OCI-LY1 (cell line): ENCODE measurements at regions not wholly inside any gene's neighbourhood (a gene's known extent, or its start where the extent isn't known, plus 50 kb on each side); places are given as distances from the start of the nearest gene placed in this dataset.
A peak's percentile ranks its signal among the peaks of the same experiment; 100 is the strongest.

ENCODE experiments used
- H2AFZ ChIP-seq: fragments of 200-600 bp; sonication (generic), shearing (Covaris generic); 2 replicates; pipeline ENCODE4 v1.6.0; 2014; ENCODE audit warnings: antibody characterized with exemption, mild to moderate bottlenecking, low read length
- H3F3A ChIP-seq: fragments of 200-600 bp; sonication (generic), shearing (Covaris generic); 2 replicates; pipeline ENCODE4 v1.6.0; 2014; ENCODE audit warnings: mild to moderate bottlenecking, antibody characterized with exemption, low read length, moderate library complexity; ENCODE audit not compliant: insufficient read depth
- H3K27ac ChIP-seq: fragments of 200-600 bp; sonication (generic); 2 replicates; pipeline ENCODE4 v1.5.1; 2014; ENCODE audit warnings: low read length, mixed run types, mild to moderate bottlenecking, low read depth; ENCODE audit not compliant: poor library complexity, severe bottlenecking
- H3K27me3 ChIP-seq: fragments of 200-600 bp; sonication (generic); 2 replicates; pipeline ENCODE4 v1.6.0; 2014; ENCODE audit warnings: antibody characterized with exemption, mild to moderate bottlenecking, low read length, moderate library complexity; ENCODE audit not compliant: insufficient read depth
- H3K36me3 ChIP-seq: fragments of 200-600 bp; sonication (generic); 2 replicates; pipeline ENCODE4 v1.6.1; 2014; ENCODE audit warnings: mild to moderate bottlenecking, antibody characterized with exemption, low read length, moderate library complexity, mixed read lengths; ENCODE audit not compliant: insufficient read depth
- H3K4me1 ChIP-seq: fragments of 200-600 bp; sonication (generic); 2 replicates; pipeline ENCODE4 v1.5.1; 2014; ENCODE audit warnings: mild to moderate bottlenecking, low read length, moderate library complexity; ENCODE audit not compliant: insufficient read depth, severe bottlenecking
- H3K4me2 ChIP-seq: fragments of 200-600 bp; sonication (generic), shearing (Covaris generic); 2 replicates; pipeline ENCODE4 v1.6.1; 2014; ENCODE audit warnings: low read length
- H3K4me3 ChIP-seq: fragments of 200-600 bp; sonication (generic); 2 replicates; pipeline ENCODE4 v1.5.1; 2014; ENCODE audit warnings: low read length, low read depth, mild to moderate bottlenecking, mixed read lengths; ENCODE audit not compliant: poor library complexity, severe bottlenecking
- H3K79me2 ChIP-seq: fragments of 200-600 bp; shearing (Covaris generic); 2 replicates; pipeline ENCODE4 v1.6.1; 2016; ENCODE audit warnings: mixed run types, low read length, mixed read lengths; ENCODE audit not compliant: insufficient read depth
- H3K9ac ChIP-seq: fragments of 200-600 bp; sonication (generic), shearing (Covaris generic); 2 replicates; pipeline ENCODE4 v1.6.1; 2014; ENCODE audit warnings: mild to moderate bottlenecking, low read length, mixed read lengths
- H3K9me2 ChIP-seq: fragments of 200-600 bp; sonication (generic), shearing (Covaris generic); 2 replicates; pipeline ENCODE4 v1.6.1; 2014; ENCODE audit warnings: low read depth, mild to moderate bottlenecking, low read length, mixed read lengths
- H3K9me3 ChIP-seq: fragments of 200-600 bp; shearing (Covaris generic); 2 replicates; pipeline ENCODE4 v1.6.1; 2014; ENCODE audit warnings: low read length, mixed read lengths
- H4K20me1 ChIP-seq: fragments of 200-600 bp; sonication (generic), shearing (Covaris generic); 2 replicates; pipeline ENCODE4 v1.6.0; 2016; ENCODE audit warnings: mild to moderate bottlenecking, low read length; ENCODE audit not compliant: insufficient read depth
- EZH2 ChIP-seq: fragments of 200-600 bp; sonication (generic), shearing (Covaris generic); IDR thresholded peaks from 2 replicates; pipeline ENCODE4 v1.8.0; 2017; ENCODE audit warnings: borderline replicate concordance, mixed run types, mild to moderate bottlenecking, antibody characterized with exemption, low read length, moderate library complexity, mixed read lengths
- TF ChIP-seq, protein P1 (sequence below): fragments of 200-600 bp; sonication (generic), shearing (Covaris generic); IDR thresholded peaks from 2 replicates; pipeline ENCODE4 v1.5.1; 2017; ENCODE audit warnings: mild to moderate bottlenecking, antibody characterized with exemption, low read length, moderate library complexity, mixed read lengths

DNA sequence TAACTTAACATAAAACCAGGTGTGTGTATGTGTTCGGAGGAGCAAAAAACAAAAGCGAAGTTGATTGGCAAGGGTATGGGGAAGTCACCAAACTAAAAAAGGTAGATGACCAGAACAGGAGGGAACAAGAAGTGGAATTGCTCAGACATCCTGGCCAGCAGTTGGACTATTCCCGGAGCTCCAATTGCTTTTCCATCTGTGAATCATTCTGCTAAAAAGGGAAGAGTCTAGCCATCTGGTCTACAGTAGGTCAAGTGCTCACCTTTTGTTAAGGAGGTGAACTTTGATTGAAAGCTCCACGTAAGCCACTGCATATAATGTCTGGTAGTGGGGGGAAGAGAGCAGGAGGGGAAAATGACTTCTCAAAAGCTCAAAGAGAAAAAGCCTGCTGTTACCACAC, 50.0 kb upstream of the BET1 start:
- peak overlapping the region; percentile 77 for H3K4me2 ChIP-seq
- H3K9ac ChIP-seq = peak overlapping the region; percentile 66
- no peaks in the 10 kb centered on the region for H3K79me2 ChIP-seq
- H3K4me1 ChIP-seq = peaks cover 78% of the 10 kb centered on the region
- peak overlapping the region; percentile 53 for H3K4me3 ChIP-seq
- H3K27me3 ChIP-seq = no peaks in the 10 kb centered on the region
- H3K27ac ChIP-seq = peak overlapping the region; percentile 97
- H3K9me2 ChIP-seq = no peaks in the 10 kb centered on the region
- no peaks in the 10 kb centered on the region for H3K36me3 ChIP-seq
- no peaks in the 10 kb centered on the region for H4K20me1 ChIP-seq
- TF ChIP-seq, protein P1, sequence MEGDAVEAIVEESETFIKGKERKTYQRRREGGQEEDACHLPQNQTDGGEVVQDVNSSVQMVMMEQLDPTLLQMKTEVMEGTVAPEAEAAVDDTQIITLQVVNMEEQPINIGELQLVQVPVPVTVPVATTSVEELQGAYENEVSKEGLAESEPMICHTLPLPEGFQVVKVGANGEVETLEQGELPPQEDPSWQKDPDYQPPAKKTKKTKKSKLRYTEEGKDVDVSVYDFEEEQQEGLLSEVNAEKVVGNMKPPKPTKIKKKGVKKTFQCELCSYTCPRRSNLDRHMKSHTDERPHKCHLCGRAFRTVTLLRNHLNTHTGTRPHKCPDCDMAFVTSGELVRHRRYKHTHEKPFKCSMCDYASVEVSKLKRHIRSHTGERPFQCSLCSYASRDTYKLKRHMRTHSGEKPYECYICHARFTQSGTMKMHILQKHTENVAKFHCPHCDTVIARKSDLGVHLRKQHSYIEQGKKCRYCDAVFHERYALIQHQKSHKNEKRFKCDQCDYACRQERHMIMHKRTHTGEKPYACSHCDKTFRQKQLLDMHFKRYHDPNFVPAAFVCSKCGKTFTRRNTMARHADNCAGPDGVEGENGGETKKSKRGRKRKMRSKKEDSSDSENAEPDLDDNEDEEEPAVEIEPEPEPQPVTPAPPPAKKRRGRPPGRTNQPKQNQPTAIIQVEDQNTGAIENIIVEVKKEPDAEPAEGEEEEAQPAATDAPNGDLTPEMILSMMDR = no peak
- no peak for TF ChIP-seq EZH2
- H3K9me3 ChIP-seq = 0 out of 2 replicates have a peak, but pooled peaks cover 3% of the 10 kb centered on the region
- peaks cover 11% of the 10 kb centered on the region for H3F3A ChIP-seq
- peak overlapping the region; percentile 63 for H2AFZ ChIP-seq

DNA sequence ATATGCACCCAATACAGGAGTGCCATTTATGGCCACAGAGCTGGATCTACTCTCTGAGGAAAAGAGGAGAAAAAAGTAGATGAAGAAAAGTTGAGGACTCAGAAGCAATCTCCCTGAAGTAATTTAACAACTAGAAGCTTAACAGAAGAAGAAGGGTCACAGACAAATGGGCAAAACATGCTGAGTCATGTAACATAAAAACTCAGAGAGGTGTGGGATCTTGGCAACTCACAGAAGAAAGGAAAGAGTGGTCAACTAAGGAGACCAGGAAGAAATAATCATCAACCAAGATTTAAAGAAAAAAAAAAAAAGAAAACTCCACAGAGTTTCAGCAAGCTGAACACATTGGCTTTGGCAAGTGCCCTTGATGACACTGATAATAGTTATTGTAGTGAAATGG, 51.8 kb upstream of the BET1 start:
- H4K20me1 ChIP-seq = no peaks in the 10 kb centered on the region
- no peak overlapping the region for H3K4me2 ChIP-seq
- TF ChIP-seq, protein P1 = no peak
- TF ChIP-seq EZH2 = no peak
- H3F3A ChIP-seq = peaks cover 11% of the 10 kb centered on the region
- no peaks in the 10 kb centered on the region for H3K27me3 ChIP-seq
- H3K9me3 ChIP-seq = 0 out of 2 replicates have a peak, but pooled peaks cover 3% of the 10 kb centered on the region
- peak overlapping the region; percentile 55 for H3K27ac ChIP-seq
- no peaks in the 10 kb centered on the region for H3K79me2 ChIP-seq
- no peak overlapping the region for H3K9ac ChIP-seq
- no peaks in the 10 kb centered on the region for H3K9me2 ChIP-seq
- peaks cover 78% of the 10 kb centered on the region for H3K4me1 ChIP-seq
- no peak overlapping the region for H3K4me3 ChIP-seq
- no peaks in the 10 kb centered on the region for H3K36me3 ChIP-seq
- no peak overlapping the region for H2AFZ ChIP-seq

DNA sequence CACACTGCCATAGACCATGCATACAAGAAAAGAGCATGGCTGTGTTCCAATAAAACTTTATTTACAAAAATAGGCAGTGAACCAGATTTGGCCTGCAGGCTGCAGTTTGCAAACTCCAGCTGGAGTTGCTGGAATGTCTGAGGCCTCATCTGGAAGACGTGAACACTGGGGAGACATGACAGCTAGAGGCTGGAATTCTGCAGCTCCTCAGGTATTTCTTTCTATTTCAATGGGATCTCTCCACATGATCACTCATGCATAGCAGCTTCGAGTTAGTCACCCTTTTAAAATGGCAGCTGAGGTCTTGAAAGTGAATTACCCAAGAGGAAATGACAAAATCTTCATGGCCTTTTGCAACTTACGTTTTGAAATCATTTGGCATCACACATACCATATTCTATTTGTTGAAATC, 52.6 kb upstream of the BET1 start:
- H3K4me3 ChIP-seq = no peak overlapping the region
- H3K9me3 ChIP-seq = 0 out of 2 replicates have a peak, but pooled peaks cover 3% of the 10 kb centered on the region
- no peak overlapping the region for H3K4me2 ChIP-seq
- no peaks in the 10 kb centered on the region for H3K27me3 ChIP-seq
- no peaks in the 10 kb centered on the region for H4K20me1 ChIP-seq
- H3K4me1 ChIP-seq = peaks cover 78% of the 10 kb centered on the region
- peak overlapping the region; percentile 55 for H3K27ac ChIP-seq
- no peaks in the 10 kb centered on the region for H3K9me2 ChIP-seq
- TF ChIP-seq, protein P1 = no peak
- no peak for TF ChIP-seq EZH2
- H3K9ac ChIP-seq = no peak overlapping the region
- H3K79me2 ChIP-seq = no peaks in the 10 kb centered on the region
- no peak overlapping the region for H2AFZ ChIP-seq
- peaks cover 11% of the 10 kb centered on the region for H3F3A ChIP-seq
- no peaks in the 10 kb centered on the region for H3K36me3 ChIP-seq
